ENCODE measurements at regions not wholly inside any gene's neighbourhood (a gene's known extent, or its start where the extent isn't known, plus 50 kb on each side); places are given as distances from the start of the nearest gene placed in this dataset.

DNA sequence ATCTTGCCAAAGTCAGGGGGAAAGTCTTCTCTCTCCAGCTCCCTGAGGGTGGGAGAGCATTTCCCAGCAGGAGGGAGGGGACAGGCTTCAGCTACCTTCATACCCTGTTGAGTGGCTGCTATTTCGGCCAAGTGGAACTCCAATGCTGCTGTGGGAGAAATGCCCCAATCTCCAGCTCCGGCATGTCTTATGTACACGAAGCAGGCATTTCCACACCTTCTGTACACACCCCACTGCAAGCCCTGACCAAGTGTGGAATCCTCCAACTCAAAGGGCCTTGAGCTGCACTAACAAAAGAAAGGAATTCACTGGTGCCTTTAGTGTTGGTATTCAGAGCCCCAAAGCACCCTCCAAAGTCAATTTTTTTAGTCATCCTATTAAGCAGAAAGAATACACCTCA lies 313.6 kb upstream of the NT5E start:
- TF ChIP-seq, protein P1, sequence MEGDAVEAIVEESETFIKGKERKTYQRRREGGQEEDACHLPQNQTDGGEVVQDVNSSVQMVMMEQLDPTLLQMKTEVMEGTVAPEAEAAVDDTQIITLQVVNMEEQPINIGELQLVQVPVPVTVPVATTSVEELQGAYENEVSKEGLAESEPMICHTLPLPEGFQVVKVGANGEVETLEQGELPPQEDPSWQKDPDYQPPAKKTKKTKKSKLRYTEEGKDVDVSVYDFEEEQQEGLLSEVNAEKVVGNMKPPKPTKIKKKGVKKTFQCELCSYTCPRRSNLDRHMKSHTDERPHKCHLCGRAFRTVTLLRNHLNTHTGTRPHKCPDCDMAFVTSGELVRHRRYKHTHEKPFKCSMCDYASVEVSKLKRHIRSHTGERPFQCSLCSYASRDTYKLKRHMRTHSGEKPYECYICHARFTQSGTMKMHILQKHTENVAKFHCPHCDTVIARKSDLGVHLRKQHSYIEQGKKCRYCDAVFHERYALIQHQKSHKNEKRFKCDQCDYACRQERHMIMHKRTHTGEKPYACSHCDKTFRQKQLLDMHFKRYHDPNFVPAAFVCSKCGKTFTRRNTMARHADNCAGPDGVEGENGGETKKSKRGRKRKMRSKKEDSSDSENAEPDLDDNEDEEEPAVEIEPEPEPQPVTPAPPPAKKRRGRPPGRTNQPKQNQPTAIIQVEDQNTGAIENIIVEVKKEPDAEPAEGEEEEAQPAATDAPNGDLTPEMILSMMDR (IDR thresholded peaks at IDR 0.05), result no peak
- TF ChIP-seq POLR2A (IDR thresholded peaks at IDR 0.05), result no peak
